ENCODE measurements at regions not wholly inside any gene's neighbourhood (a gene's known extent, or its start where the extent isn't known, plus 50 kb on each side); places are given as distances from the start of the nearest gene placed in this dataset.

DNA sequence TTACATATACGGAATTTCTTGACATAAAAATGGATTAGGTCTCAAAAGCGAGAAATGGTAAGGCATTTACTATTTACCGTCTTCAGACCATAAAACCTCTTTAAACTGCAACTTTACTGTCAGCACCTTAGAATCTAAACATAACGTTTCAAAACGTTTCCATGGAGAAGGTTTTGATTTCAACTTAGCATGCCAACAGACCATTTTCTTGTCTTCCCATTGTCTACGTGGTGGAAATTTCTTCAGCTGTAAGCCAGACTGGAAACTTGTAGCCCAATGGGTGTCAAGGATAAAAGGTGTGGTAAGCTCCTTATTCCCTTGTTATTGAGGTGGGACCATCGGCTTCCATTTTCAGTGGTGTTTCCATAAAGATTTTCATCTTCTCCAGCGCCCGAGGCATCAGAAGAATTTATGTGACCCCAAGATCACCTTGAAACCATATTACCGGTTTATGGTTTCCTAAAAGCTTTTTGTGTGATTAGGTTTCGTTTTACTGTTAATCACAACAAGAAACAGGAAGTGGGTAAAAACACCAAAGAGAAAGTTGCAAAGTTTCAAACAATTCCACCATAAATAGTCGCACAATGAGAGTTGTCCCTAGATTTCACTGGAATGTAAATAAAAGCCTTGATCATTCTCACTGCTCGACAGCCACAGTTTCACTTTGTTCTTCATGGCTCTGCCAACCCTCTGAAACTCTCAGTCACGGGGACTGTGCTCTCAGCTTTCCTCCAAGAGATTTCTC, 63.0 kb upstream of the CD2AP start:
- H3K36me3 ChIP-seq (ENCODE audit: control insufficient read depth, insufficient read depth, low read length) = no peaks in the 10 kb centered on the region

DNA sequence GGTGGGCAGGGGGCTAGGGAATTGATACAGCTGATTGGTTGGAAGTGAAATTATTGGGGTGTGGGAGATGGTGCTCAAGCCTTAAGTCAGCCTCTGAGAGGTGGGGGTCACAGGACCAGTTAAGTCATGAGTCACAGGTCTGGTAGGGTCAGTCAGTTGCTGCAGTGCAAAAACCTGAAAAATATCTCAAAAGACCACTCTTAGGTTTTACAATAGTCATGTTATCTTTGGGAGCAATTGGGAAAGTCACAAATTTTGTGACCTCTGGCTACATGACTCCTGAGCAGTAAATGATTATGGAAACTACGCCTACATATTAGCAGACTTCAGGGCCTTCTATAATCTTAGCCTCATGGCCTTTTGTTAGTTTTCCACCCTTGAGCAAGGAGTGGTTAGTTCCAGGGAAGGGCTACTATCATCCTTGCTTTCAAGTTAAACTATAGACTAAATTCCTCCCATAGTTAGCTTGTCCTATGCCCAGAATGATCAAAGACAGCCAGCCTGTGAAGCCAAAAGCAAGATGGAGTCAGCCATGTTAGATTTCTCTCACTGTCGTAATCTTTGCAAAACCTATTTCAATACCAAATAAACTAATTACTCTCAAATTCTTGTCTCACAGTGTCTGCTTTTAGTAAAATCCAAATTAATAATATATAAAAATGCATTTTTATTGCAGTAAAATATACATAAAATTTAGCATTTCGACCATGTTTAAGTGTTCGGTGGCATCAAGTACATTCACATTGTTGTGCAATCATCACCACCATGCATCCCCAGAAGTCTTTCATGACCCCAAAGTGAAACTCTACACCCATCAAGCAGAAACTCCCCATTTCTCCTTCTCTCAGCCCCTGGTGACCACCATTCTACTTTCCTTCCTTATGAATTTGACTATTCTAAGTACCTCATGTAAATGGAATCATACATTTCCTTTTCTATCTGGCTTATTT, 60.9 kb upstream of the CD2AP start:
- Histone ChIP-seq H3K4me3 (ENCODE audit: low read depth, low read length) (no peak overlapping the region), H3K27me3 (ENCODE audit: control insufficient read depth, insufficient read depth, low read length) (no peaks in the 10 kb centered on the region), H3K36me3 (ENCODE audit: control insufficient read depth, insufficient read depth, low read length) (no peaks in the 10 kb centered on the region)
- TF ChIP-seq, protein P1, sequence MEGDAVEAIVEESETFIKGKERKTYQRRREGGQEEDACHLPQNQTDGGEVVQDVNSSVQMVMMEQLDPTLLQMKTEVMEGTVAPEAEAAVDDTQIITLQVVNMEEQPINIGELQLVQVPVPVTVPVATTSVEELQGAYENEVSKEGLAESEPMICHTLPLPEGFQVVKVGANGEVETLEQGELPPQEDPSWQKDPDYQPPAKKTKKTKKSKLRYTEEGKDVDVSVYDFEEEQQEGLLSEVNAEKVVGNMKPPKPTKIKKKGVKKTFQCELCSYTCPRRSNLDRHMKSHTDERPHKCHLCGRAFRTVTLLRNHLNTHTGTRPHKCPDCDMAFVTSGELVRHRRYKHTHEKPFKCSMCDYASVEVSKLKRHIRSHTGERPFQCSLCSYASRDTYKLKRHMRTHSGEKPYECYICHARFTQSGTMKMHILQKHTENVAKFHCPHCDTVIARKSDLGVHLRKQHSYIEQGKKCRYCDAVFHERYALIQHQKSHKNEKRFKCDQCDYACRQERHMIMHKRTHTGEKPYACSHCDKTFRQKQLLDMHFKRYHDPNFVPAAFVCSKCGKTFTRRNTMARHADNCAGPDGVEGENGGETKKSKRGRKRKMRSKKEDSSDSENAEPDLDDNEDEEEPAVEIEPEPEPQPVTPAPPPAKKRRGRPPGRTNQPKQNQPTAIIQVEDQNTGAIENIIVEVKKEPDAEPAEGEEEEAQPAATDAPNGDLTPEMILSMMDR (IDR thresholded peaks at IDR 0.05; ENCODE audit: insufficient read depth, low read depth, low read length) = no peak
- DNase-seq (ENCODE audit: low read depth) = no peak
- ChIA-PET POLR2A (no interaction called here), CTCF (interaction anchor here (0.9 to 4.3 kb wide), 4 partner anchors 317 to 373 kb away, joined by 3 to 27 read pairs (median 4); partner anchors contain the start of gene OPN5)

More for the DNA sequence above, 63.0 kb upstream of the CD2AP start:
- peak overlapping the region; percentile 45 for H3K4me3 ChIP-seq (ENCODE audit: low read depth, low read length)
- H3K27me3 ChIP-seq (ENCODE audit: control insufficient read depth, insufficient read depth, low read length) = no peaks in the 10 kb centered on the region; the same call in 1 of the 2 replicates
- ChIA-PET POLR2A (no interaction called here), CTCF (interaction anchor here (0.9 to 4.3 kb wide), 8 partner anchors 8 to 376 kb away, joined by 3 to 27 read pairs (median 4); partner anchors contain the start of gene OPN5)
- peak; percentile 9 for DNase-seq (ENCODE audit: low read depth)
- TF ChIP-seq, protein P1 (IDR thresholded peaks at IDR 0.05; ENCODE audit: insufficient read depth, low read depth, low read length) = no peak

DNA sequence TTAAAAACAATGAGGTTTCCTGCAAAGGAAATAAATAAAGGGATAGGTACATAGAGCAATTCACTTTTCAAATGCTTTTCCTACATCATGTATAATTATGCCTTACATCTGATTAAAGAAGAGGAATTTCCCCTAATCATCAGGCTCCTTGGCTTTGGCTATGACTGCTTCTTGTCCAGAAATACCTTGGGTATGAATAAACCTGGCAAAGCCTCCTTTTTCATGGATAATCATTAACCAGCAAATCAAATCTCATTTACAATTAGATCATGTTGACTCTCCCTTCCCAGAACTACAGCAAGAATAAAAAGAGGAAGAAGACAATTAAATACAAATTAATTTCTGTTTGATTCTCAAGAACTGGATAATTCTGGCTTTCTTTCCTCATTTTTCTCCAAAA, 58.0 kb upstream of the CD2AP start:
- POLR2A ChIA-PET = no interaction called here
- CTCF ChIA-PET = interaction anchor here (0.5 to 1.3 kb wide), 3 partner anchors 10 to 361 kb away, joined by 3 to 7 read pairs (median 3); no protein-coding TSS in a partner anchor
- Histone ChIP-seq H3K36me3 (ENCODE audit: control insufficient read depth, insufficient read depth, low read length) (no peaks in the 10 kb centered on the region), H3K4me3 (ENCODE audit: low read depth, low read length) (no peak overlapping the region), H3K27me3 (ENCODE audit: control insufficient read depth, insufficient read depth, low read length) (no peaks in the 10 kb centered on the region)
- DNase-seq (ENCODE audit: low read depth) = no peak
- TF ChIP-seq, protein P1 (IDR thresholded peaks at IDR 0.05; ENCODE audit: insufficient read depth, low read depth, low read length) = no peak

DNA sequence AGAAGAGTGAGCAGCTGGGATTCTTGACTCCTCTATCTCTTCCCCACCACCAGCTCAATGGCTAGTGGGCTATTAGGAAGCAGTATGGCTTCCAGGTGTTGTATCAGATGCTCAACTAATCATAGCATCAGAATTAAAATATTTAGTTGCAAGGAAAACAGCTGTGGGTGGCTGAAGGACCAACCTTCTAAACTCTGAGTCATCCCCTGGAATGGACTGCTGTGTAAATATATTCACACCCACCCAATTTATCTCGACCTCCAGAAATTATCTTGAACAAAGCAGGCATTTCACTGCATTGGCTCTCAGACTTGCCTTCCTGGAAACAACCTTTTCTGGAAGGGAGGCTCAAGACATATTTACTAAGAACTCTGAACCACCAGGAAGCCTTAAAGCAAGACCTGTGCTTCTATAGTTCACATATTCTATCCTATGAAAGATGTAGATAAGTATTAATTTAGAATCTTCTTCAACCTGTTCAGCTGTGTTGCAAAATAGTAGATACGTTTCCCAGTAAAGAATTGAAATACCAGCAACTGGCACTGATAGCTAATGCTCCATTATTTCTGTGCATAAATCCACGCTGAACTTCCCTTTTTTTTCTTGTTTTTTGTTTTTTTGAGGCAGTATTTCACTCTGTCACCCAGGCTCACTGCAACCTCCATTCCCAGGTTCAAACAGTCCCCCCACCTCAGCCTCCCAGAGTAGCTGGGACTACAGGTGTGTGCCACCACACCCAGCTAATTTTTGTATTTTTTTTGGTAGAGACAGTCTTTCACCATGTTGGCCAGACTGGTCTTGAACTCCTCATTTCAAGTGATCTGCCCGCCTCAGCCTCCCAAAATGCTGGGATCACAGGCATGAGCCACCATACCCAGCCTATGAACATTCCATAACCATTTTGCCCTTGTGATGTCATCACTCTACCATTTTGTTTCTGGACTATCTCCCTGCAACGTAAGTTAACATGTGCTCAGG, 56.9 kb upstream of the CD2AP start:
- Histone ChIP-seq H3K36me3 (ENCODE audit: control insufficient read depth, insufficient read depth, low read length) (no peaks in the 10 kb centered on the region), H3K4me3 (ENCODE audit: low read depth, low read length) (no peak overlapping the region), H3K27me3 (ENCODE audit: control insufficient read depth, insufficient read depth, low read length) (no peaks in the 10 kb centered on the region)
- ChIA-PET CTCF (interaction anchor here (0.5 kb wide), 1 partner anchor 9 kb away, joined by 3 read pairs; no protein-coding TSS in a partner anchor), POLR2A (no interaction called here)
- TF ChIP-seq, protein P1 (IDR thresholded peaks at IDR 0.05; ENCODE audit: insufficient read depth, low read depth, low read length) = no peak
- DNase-seq (ENCODE audit: low read depth) = no peak
